Transverse colon (tissue), 4 donors: ENCODE measurements at regions not wholly inside any gene's neighbourhood (a gene's known extent, or its start where the extent isn't known, plus 50 kb on each side); places are given as distances from the start of the nearest gene placed in this dataset.

Source experiments
- DNase-seq: peaks from one replicate; pipeline ENCODE4 v3.0.0-alpha.2; 2019
- H3K27ac ChIP-seq, 4 donors: fragments of 200-600 bp; sonication (generic); 2 replicates each; pipeline ENCODE4 v1.5.1; 2016 to 2018; ENCODE audit warnings: inconsistent platforms in 4 of 4
- H3K27me3 ChIP-seq: fragments of 200-600 bp; sonication (generic); 2 replicates; pipeline ENCODE4 v1.5.1; 2017; ENCODE audit warnings: inconsistent platforms
- H3K36me3 ChIP-seq, 4 donors: fragments of 200-600 bp; sonication (generic); 2 replicates each; pipeline ENCODE4 v1.5.1; 2017 to 2019; ENCODE audit warnings: inconsistent platforms in 4 of 4
- H3K4me1 ChIP-seq, 4 donors: fragments of 200-600 bp; sonication (generic); 2 replicates each; pipeline ENCODE4 v1.5.1; 2017 to 2020; ENCODE audit warnings: inconsistent platforms in 4 of 4
- H3K4me3 ChIP-seq, 4 donors: fragments of 200-600 bp; sonication (generic); 1 replicate in 1 of 4; 2 replicates in 3 of 4; pipeline versions ENCODE4 v1.5.1 to v1.6.1; 2017 to 2019; ENCODE audit warnings: inconsistent platforms in 4 of 4
- H3K9me3 ChIP-seq, 2 donors: fragments of 200-600 bp; sonication (generic); 2 replicates each; pipeline ENCODE4 v1.5.1; 2017 to 2019; ENCODE audit warnings: inconsistent platforms in 2 of 2
- EP300 ChIP-seq: sonication (generic); formaldehyde crosslinking; IDR thresholded peaks from one replicate; pipeline ENCODE4 v1.6.1; 2017; ENCODE audit warnings: antibody characterized with exemption, low read depth
- POLR2A ChIP-seq: fragments of 450-650 bp; IDR thresholded peaks from one replicate; pipeline ENCODE4 v1.6.1; 2016; ENCODE audit warnings: antibody characterized with exemption, mild to moderate bottlenecking, moderate library complexity
- POLR2AphosphoS5 ChIP-seq, 3 donors: sonication (generic); formaldehyde crosslinking; IDR thresholded peaks; one replicate each; pipeline ENCODE4 v1.6.1; 2016; ENCODE audit warnings: antibody characterized with exemption in 3 of 3
- WGBS, 2 donors: methylation state at CpG; one replicate each; pipeline ENCODE4 v1.1.5; 2018; ENCODE audit warnings: low coverage in 1 of 2; 5-methylcytosine and 5-hydroxymethylcytosine counted together
- in situ Hi-C, 4 donors: fragments of 200-750 bp; cut with MboI; loops; one replicate each; pipeline versions ENCODE4 v1.15.0 to v1.15.1; 2017; ENCODE audit warnings: low sequenced_read_pairs in 3 of 4, low pct_ligation_motif_present in 1 of 4, low pct_unique_long_range_greater_than_20kb in 1 of 4
- intact Hi-C: fragments of 100-400 bp; cut with DNase I; formaldehyde crosslinking; loops from one replicate; pipeline ENCODE4 v1.15.1; 2023; ENCODE audit warnings: low total_unique reads
- TF ChIP-seq, protein P1 (sequence below), 5 experiments: fragments of 200-600 bp in 3 of 5; fragments of 450-650 bp in 2 of 5; sonication (generic) in 3 of 5; IDR thresholded peaks; 1 replicate in 2 of 5; 2 replicates in 3 of 5; pipeline ENCODE4 v1.5.1; 2016 to 2017; ENCODE audit warnings: antibody characterized with exemption in 5 of 5, inconsistent platforms in 3 of 5, mild to moderate bottlenecking in 2 of 5, moderate library complexity in 1 of 5

DNA sequence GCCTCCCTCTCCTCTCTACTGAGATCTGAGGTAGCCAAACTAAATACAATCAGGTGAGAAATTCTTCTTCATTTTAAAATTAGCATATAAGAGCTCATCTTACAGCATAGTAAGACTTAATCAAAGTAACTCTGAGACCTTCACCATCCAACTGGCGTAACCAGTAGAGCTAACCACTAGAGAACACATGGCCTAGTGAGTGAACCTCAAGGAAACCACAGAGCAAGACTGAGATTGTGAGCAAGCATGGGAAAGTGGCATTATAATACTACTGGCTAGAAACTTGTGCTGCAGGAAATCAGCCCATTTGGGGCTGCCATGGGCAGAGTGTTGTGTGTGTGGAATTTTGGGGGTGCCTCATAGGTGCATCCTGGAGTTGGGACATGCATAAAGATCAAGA is 61.1 kb upstream of the SPHKAP start:
- Histone ChIP-seq H3K4me3 (no peak overlapping the region), H3K27me3 (no peaks in the 10 kb centered on the region), H3K9me3 (no peaks in the 10 kb centered on the region), H3K27ac (no peak overlapping the region), H3K4me1 (no peaks in the 10 kb centered on the region), H3K36me3 (no peaks in the 10 kb centered on the region)
- intact Hi-C loops (no loop called here), in situ Hi-C loops (no loop called here)
- TF ChIP-seq, protein P1, sequence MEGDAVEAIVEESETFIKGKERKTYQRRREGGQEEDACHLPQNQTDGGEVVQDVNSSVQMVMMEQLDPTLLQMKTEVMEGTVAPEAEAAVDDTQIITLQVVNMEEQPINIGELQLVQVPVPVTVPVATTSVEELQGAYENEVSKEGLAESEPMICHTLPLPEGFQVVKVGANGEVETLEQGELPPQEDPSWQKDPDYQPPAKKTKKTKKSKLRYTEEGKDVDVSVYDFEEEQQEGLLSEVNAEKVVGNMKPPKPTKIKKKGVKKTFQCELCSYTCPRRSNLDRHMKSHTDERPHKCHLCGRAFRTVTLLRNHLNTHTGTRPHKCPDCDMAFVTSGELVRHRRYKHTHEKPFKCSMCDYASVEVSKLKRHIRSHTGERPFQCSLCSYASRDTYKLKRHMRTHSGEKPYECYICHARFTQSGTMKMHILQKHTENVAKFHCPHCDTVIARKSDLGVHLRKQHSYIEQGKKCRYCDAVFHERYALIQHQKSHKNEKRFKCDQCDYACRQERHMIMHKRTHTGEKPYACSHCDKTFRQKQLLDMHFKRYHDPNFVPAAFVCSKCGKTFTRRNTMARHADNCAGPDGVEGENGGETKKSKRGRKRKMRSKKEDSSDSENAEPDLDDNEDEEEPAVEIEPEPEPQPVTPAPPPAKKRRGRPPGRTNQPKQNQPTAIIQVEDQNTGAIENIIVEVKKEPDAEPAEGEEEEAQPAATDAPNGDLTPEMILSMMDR (IDR thresholded peaks at IDR 0.05): no peak
- TF ChIP-seq EP300: no peak
- no peak for TF ChIP-seq POLR2AphosphoS5 (IDR thresholded peaks at IDR 0.05)
- no peak for TF ChIP-seq POLR2A
- no peak for DNase-seq
- 71 to 77% methylated on average over 1 of the region's 1 CpG for WGBS, 2 donors

DNA sequence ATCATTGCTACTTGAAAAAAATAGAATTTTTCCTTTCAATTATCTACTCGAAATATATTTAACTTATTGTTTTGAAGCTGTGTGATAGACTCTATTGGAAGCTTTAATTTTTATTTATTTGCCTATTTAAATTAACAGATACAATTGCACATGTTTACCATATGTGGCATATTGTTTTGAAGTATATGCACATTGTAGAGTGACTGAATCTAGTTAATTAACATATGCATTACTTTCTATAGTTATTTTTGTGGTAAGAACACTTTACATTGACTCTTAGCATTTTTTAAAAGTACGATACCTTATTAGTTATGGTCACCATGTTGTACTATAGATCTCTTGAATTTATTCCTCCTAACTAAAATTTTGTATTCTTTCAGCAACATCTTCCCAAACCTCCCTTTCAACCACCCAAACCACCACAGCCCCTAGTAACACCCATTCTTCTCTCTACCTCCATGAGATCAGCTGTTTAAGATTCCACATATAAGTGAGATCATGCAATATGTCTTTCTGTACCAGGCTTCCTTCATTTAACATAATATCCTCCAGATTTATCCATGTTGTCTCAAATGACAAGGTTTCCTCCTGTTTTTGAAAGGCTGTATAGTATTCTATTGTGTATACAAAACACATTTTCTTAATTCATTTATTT is 58.5 kb upstream of the SPHKAP start:
- TF ChIP-seq POLR2A (no peak), EP300 (no peak), POLR2AphosphoS5 (IDR thresholded peaks at IDR 0.05) (no peak)
- TF ChIP-seq, protein P1 (IDR thresholded peaks at IDR 0.05): no peak
- DNase-seq: no peak
- Histone ChIP-seq H3K4me1 (no peaks in the 10 kb centered on the region), H3K9me3 (no peaks in the 10 kb centered on the region), H3K27me3 (no peaks in the 10 kb centered on the region), H3K4me3 (no peak overlapping the region), H3K36me3 (no peaks in the 10 kb centered on the region), H3K27ac (no peak overlapping the region)
- 65 to 68% methylated on average over 2 of the region's 2 CpGs for WGBS, 2 donors
- in situ Hi-C loops: no loop called here
- intact Hi-C loops: no loop called here

DNA sequence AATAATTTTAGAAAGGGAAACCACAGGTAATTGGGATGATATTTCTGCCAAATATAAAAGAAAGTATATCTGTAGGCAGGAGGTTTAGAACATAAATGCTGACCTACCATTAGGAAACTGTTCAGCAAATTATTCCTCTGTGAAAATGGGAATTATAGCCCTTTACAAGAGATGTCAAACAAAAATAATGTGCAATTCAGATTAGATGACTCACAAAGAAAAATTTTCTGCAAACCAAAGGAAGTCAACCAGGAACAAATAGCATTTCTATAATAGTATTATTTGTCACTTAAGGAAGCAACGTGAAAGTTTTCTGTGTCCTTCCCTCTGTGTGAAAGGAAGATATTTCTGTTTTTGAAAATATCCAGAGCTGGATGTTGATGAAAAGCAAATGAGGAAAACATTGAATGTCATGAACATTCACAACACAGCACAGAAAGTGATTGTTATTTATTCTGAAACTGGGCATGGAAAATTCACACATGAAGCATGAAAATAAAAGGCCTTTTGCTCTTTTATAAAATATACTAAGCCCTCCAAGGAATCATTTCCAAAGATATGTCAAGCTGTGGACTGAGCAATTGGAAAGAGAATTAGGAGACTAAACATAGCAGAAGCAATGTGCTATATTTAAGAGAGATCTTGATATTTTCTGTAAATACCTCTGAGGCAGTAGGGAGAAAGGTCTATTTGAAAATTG is 57.9 kb upstream of the SPHKAP start:
- intact Hi-C loops (no loop called here), in situ Hi-C loops (no loop called here)
- no peaks in the 10 kb centered on the region for H3K27me3 ChIP-seq
- TF ChIP-seq POLR2A: no peak
- TF ChIP-seq, protein P1 (IDR thresholded peaks at IDR 0.05): no peak
- no peak for TF ChIP-seq POLR2AphosphoS5 (IDR thresholded peaks at IDR 0.05)
- TF ChIP-seq EP300: no peak
- no peak for DNase-seq
- H3K27ac ChIP-seq: no peak overlapping the region
- H3K9me3 ChIP-seq: no peaks in the 10 kb centered on the region
- no peak overlapping the region for H3K4me3 ChIP-seq
- WGBS, 2 donors: 67 to 73% methylated on average over 1 of the region's 1 CpG
- no peaks in the 10 kb centered on the region for H3K36me3 ChIP-seq
- no peaks in the 10 kb centered on the region for H3K4me1 ChIP-seq
